HG02943 (cell line): ENCODE measurements at regions not wholly inside any gene's neighbourhood (a gene's known extent, or its start where the extent isn't known, plus 50 kb on each side); places are given as distances from the start of the nearest gene placed in this dataset.
"Not testable (repeated sequence)": the region's sequence is repeated elsewhere in the genome, so short reads cannot be mapped to it uniquely, and the experiment has no call there.

Experiments used
- ATAC-seq: cut with Tn5 transposase; IDR thresholded peaks from one replicate; pipeline ENCODE4 v1.9.1; 2021; ENCODE audit warnings: mild to moderate bottlenecking, low read depth, moderate library complexity; ENCODE audit not compliant: unreplicated experiment

DNA sequence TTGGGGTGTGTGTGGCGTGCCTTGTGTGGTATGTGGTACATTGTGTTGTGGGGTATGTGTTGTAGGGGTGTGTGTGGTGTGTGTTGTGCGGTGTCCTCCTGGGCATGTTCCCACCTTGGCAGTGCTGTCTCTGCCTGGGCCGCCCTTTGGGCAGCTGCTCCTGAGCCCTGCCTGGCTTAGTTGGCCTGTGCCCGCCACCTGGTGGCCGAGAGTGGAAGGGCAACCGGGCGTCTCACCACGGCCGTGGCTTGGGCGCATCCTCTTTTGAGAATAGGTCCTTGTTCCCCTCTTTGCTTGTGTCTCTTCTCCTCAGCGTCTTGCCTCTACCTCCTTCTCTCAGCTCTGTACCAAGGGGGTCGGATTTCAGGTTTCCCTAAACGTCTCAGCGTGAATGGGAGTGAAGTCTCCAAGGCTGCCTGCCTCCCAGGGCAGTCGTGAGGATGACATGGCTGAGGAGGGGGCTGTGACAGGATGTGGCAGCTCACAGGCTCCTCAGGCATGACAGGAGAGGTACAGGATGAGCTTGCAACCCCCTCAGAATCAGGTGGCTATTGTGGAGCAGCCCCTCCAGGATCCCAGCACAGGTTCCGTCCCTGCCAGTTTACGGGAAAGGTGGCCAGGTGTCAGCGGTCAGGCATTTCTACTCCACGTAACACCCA, 98.4 kb upstream of the PODXL start:
- peak; percentile 81 for ATAC-seq

DNA sequence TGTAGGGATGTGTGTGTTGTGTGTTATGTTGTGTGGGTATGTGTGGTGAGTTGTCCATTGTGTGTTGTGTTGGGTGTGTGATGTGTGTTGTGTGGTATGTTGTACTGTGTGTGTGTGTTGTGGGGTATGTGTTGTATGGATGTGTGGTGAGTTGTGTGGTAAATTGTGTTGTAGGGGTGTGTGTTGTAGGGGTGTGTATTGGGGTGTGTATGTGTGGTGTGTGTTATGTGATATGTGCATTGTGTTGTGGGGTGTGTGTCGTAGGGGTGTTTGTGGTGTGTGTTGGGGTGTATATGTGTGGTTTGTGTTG, 97.8 kb upstream of the PODXL start:
- ATAC-seq = no peak

DNA sequence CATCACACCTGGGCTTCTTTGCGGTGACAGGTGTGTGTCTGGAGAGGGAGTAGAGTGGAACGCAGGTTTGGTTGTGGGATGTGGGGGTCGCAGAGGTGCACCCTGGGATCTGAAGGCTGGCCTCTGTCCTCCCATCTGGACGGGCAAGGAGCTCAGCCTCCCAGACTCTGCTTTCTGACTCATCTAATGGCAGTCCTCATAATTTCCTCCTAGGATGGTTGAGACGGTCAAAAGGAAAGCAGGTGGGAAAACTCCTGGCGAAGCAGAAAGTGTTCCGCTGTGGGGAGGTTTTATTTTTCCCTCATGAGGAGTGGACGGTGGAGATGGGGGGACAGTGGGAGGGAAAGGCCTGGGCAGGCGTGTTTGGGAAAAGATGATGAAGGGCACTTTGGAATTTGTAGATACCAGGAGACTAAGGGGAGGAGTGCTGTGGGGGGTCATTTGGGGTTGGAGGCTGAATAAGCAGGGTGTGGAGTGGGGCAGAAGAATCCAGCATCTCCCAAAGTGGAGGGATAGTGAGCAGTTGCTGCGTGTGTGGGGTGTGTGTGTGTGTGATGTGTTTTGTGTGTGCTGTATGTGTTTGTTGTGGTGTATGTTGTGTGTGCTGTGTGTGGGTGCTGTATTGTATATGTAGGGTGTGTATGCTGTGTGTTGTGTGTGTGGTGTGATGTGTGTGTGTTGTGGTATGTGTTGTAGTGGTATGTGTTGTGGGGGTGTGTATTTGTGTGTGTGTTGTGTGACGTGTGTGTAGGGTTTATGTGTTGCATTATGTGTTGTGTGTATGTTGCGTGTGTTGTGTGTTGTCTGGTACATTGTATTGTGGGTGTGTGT, 97.2 kb upstream of the PODXL start:
- no peak for ATAC-seq

DNA sequence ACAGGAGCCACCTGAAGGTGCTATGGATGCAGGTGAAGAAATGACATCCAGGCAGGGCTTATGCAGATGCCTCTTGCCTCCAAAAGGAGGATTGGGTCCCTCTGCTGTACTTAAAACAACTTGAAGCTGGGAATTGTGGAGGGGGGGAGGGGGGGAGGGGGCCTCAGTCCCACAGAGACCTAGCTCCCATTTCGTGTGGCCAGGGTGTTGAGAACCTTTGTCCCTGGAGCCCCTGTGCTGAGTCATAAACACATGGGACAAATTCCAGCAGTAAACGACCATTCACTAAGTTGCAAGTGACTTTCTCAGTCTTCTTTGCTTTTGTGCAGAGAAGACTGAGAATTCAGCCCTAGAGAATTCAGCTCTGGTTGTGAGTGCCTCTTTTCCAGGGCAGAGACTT, 96.5 kb upstream of the PODXL start:
- ATAC-seq = no peak

DNA sequence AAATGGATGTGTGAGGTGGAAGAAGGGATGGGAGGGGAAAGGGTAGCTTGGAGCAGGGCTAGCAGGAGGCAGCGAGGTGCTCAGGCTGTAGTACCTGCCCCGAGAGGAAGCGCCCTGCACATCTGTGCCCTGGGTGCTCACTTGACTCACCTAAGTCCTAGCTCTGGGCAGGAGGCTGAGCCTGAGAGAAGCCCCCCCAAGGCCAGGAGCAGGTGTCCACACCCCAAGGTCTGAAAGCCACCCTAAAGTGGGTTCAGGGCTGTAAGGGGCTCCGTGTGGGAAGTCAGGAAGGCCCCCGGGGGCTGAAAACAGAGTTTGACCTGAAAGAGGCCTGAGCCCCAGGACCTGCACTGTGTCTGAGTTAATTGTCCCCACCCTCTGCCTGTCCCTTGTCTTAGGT, 95.8 kb upstream of the PODXL start:
- no peak for ATAC-seq

DNA sequence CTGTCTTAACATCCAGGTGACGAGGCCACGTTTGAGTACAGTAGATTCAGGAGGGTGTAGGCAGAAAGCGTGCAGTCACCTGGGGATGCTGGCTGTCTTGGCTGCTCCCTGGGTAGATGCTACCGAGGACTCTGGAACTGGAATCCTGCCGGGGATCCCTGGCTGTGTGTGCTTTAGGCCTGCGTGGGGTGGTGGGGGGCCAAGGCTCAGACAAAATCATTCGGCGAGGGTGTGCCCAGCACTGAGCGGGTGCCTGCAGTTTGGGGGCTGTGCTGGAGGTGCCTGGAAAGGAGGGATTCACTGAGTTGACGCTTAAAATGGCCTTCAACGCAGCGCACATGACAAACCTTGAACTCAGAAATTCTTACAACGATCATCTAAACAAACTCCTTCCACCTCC, 93.5 kb upstream of the PODXL start:
- ATAC-seq = no peak

DNA sequence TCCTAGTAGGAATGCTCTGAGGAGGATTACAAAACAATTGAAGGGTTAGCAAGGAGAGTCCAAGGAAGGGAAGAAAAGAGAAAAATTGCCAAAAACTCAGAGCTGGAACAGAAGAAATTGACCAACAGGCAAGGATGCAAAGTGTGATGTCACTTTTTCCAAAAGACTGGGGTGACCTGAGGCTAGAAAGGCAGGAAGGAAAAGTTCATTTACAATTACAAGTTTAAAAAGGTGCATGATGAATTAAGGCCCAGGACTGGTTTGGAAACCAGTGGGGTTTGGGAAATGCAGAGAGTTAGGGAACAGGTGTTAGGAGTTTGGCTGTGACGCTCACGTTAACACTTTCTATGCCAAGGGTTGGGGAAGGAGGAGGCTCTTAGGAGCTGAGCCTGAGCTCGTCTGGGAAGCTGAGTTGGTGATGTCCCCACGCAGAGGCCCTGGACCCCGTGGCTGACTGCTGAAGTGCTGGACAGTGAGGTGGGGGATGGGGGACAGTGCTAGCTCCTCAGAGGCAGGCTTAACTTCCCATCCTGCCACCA, 92.6 kb upstream of the PODXL start:
- no peak for ATAC-seq

DNA sequence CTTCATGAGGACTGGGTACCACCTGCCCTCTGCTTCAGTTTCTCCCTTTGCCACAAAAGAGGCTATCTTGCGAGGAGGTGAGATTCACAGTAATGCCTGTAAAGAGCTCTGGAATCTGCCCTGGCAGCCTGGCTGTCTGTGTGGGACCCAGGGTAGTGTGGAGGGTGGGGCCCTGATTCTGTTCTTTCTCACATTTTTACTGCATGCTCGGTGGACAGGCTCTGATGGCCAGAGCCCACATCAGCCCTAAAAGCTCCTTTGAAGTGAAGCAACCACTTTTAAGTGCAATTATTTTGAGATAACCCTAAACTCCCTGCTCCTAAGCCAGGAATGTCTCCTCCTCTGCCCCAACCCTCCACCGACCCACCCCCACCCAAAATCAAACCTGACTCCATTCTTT, 92.1 kb upstream of the PODXL start:
- ATAC-seq = no peak

DNA sequence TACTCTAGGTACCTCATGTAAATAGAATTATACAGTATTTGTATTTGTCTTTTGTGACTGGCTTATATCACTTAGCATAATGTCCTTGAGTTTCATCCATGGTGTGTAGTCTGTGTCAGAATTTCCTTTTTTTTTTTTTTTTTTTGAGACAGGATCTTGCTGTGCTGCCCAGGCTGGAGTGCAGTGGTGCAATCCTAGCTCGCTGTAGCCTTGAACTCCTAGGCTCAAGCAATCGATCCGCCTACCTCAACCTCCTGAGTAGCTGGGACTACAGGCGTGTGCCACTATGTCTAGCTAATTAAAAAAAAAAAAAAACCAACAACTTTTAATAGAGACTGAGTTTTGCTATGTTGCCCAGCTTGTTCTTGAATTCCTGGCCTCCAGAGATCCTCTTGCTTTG, 89.8 kb upstream of the PODXL start:
- ATAC-seq = no peak

DNA sequence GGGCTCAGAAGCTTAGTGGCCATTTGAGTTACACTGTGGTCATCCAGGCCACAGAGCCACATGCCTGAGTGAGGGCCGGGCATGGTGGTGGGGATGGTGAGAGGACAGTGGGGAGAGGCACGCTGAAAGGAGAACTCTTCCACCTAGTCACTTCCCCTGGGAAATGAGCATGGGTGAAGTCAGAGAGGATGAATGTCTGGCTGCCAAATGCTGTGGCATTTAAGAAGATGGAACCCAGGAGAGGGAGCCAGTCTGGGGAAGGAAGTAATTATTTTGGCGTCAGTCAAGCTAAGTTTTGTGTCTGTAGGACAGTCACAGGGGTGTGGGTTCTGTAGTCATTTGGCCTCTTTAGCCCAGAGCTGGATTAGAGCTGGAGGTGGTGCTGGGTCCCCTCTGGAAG, 86.0 kb upstream of the PODXL start:
- no peak for ATAC-seq

DNA sequence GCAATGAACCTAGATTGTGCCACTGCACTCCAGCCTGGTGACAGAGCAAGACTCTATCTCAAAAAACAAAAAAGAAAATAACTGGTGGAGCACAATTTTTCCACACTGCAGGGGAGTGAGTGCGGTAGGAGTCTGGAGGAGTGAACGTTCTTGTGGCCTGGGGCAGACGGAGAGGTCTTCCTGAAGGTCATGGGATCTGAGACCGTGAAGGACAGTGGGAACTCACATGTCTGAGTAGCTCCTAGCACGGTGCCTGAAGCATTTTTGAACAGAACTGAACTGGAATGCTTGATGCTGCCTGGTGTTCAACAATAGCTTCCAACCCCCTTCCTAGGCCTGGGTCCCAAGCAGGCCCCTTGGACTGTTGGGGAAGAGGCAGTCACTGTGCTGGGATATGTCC, 84.3 kb upstream of the PODXL start:
- no peak for ATAC-seq

DNA sequence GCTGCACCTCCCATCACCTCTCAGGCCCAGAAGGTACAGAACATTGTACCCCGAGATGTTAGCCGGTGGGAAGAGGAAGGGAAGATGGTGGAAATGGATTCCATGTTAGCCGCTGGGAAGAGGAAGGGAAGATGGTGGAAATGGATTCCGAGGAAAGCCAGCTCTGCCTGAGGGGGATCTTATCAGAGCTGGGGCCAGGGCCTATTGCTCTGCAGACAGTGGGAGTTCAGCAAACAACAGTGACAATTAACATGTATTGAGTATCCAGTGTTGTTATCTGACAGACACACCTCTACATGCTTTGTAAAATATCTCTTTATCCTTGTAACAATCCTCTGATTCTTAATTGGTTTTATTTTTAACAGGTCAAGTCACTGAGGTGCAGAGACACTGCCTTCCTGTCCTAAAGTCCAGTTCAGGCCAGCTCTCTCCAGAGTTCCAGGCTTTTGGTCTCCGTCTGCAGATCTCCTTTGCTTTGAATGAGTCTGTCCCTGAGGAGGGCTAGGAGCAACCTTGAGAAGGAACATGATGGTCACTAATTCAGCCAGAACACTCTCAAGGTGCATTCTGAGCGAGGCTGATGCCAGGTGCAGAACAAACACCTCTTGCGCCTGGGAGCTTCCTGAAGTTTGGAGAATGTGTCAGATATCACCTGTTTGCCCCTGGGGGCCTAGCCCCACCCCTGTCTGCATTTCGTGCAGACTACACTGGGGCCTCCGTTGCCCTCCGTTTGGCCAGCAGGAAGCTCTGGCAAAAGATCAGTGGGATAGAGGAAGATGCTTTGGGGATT, 82.4 kb upstream of the PODXL start:
- ATAC-seq = no peak

DNA sequence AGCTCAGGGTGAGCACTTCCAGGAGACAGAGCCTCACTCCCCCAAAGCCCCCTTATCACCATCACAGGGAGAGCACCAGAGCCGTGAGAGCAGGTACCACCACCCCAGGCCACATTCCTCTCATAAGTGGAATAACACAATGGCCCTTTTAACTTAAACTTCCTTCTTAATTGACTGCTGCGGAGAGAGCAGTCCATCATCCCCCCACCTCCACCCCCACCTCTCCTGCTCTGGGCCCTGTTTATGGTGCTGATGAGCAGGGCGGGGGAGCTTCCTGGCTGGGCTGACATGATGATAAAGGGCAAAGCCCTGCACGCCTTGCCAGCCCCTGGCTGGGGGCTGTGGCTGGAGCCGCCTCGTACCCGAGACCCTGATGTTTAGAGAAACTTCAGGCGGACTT, 81.4 kb upstream of the PODXL start:
- no peak for ATAC-seq

DNA sequence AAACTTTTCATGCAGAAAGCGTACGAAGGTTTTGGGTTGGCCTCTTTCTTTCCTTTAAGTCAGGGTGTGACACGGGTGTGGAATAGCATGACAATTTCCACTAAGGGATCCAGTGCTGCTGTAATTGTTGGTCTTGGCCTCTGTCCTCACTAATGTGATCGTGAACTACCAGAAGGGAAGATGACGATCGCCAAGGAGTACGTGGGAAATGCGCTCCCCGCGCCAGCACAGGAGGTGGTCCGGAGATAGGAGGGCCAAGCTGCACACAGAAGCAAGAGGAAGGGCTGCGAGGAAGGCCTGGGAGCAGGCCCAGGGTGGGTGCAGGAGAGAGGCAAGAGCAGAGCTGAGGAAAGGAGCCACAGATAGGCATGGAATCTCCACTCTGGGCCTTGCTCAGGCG, 79.7 kb upstream of the PODXL start:
- ATAC-seq = no peak

DNA sequence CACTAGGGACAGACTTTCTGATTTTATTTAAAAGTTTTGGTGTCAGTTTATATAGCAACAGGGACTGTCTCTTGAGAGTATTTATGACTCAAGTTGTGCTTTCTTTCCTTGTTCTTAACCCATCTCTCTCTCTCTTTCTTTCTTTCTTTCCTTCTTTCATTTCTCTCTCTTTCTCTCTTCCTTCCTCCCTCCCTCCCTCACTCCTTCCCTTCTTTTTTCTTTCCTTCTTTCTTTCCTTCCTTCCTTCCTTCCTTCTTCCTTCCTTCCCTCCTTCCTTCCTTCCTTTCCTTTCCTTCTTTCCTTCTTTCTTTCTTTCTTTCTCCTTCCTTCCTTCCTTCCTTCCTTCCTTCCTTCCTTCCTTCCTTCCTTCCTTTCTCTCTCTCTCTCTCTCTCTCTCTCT, 77.8 kb upstream of the PODXL start:
- ATAC-seq = not testable (repeated sequence)

DNA sequence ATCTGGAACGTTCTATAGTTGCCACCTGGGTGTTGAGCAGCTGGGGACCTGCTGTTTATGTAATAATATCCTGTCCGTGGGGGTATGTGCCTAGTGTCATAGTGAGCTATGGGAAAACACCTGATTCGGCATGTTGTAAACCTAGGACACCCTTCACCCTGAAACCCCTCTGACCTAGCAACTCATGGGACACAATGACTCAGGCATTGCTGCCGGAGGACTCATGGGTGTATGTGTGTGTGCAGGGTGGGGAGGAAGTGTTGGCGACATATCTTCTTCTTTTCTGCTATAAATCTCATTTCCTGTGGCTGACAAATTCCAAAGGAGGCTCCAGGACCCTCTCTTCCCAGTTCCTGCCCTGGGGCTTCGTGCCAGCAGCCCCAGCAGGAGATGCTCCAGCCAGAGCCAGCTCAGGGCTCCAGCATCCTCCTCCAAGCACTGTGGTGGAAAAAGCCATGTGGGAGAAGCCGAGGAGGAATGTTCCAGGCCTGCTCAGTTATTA, 77.0 kb upstream of the PODXL start:
- ATAC-seq = no peak

DNA sequence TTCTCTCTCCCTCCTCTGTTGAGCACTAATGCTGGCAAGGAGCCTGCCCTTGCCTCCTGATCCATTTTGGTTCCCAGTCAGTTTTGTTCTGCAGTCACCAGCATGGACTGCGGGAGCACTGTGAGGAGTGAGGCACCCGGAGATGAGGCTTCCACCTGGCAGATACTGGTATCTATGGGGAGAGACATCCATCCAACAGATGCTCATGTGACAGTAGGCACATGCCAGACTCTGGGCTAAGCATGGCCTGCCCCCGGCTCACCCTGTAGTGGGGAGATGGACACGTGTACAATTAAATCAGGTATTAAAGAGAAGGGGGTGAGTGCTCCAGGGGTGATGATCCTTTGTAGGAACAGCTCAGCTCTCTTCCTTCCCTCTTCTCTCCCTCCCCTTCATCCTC, 74.0 kb upstream of the PODXL start:
- no peak for ATAC-seq

DNA sequence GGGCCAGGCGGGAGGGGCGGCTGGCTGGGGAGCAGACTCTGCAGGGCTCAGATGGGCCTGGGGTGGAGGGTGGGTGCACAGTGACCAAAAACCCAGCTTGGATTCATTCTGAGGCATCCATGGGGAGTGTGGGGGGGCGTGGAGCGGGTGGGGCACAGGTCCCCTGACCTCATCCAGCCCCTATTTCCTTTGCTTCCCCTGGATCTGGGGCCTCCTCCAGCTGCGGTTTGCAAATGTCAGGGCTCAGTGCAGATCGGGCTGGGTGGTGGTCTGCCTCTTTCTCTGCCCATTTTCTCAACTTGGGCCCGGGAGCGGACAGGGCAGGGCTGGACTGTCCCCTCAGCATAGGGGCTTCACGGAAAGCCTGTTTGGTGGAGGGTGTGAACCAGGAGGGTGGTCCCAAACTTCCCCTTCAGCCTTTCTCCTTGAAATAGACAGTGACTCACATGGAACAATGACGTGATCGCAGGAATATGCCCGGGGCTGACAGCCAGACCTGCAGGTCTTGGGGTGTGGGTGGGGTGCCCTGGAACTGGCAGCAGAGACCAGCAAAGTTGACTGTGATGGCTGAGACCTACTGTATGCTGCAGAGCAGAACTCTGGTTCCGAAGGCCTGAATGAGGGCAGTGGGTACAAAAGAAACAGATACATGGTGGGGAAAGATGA, 72.9 kb upstream of the PODXL start:
- ATAC-seq = no peak

DNA sequence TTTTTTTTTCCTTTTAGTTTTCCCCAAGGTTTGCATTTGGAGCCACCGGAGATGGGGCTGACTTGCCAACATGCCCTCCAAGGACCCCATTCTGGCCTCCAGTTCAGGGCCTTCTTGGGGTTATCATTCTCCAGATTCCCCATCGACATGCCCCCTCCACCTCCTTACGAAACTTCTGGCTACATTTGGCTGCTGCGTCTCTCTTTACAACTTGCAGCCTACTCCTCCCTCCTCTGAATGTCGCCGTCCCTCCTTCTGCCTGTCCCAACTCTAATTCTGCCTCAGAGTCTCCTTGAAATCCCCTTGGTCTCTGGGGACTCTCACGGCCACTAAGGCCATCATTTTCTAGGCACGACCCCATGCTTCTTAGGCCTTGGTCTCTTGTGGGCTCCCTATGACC, 72.2 kb upstream of the PODXL start:
- no peak for ATAC-seq

DNA sequence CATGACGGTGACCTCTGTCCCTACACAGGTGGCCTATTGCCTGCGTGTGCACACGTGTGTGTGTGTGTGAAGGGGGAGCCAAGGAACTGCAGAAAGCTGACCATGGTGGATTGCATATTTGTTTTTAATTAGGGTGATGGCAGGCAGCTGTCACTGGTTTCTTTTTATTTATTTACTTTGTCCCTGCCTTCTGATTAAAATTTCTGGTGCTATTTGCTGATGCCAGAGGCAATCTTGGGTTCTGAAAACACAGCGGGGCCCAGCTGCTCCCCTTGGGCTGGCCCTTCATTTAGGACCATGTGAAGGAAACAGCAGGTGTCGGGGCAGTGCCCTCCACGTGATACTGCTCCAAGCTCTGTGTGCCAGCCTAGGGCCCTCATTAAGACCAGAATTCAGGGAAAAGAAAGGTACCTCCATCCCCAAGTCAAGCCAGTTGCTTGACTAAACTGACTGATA, 71.3 kb upstream of the PODXL start:
- no peak for ATAC-seq

DNA sequence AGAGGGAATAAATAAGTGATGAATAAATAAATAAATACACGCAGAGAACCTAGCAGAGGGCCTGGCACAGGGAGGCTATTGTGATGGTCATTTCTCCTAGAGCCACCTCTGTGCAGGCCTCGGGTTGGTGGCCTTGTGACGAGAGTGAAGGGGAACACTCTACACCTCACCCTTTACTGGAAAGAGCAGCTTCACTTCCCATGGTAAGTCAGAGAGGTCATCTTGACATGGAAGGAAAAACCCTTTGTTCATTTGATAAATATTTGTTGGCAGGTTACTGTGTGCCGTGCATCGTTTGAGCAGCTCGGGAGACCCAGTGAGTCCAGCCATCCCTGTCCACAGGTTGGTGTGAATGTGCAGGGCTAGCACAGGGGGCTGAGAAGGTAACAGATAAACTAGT, 70.2 kb upstream of the PODXL start:
- no peak for ATAC-seq
